Adrenal gland (tissue), 9 donors: ENCODE measurements at regions not wholly inside any gene's neighbourhood (a gene's known extent, or its start where the extent isn't known, plus 50 kb on each side); places are given as distances from the start of the nearest gene placed in this dataset.

Experiments
- DNase-seq, 7 donors: peaks; one replicate each; pipeline ENCODE4 v3.0.0-alpha.2; 2019 to 2020
- H3K27ac ChIP-seq, 5 donors: fragments of 200-600 bp; sonication (generic) in 4 of 5; 1 replicate in 3 of 5; 2 replicates in 2 of 5; pipeline versions ENCODE4 v1.5.1 to v1.8.0; 2016 to 2020; ENCODE audit warnings: mild to moderate bottlenecking in 1 of 5
- H3K27me3 ChIP-seq: fragments of 200-600 bp; 2 replicates; pipeline ENCODE4 v1.8.0; 2021
- H3K36me3 ChIP-seq, 2 donors: fragments of 200-600 bp; replicated peaks in 1 of 2; 1 replicate in 1 of 2; 2 replicates in 1 of 2; pipeline versions ENCODE4 v1.5.1 to v1.8.0; 2018 to 2022
- H3K4me1 ChIP-seq, 2 donors: fragments of 200-600 bp; replicated peaks in 1 of 2; 1 replicate in 1 of 2; 2 replicates in 1 of 2; pipeline versions ENCODE4 v1.5.1 to v1.8.0; 2018 to 2021
- H3K4me3 ChIP-seq, 4 donors: fragments of 200-600 bp; sonication (generic) in 3 of 4; one replicate each; pipeline ENCODE4 v1.5.1; 2016 to 2018
- H3K9me3 ChIP-seq, 3 donors: fragments of 200-600 bp; sonication (generic) in 1 of 3; replicated peaks in 1 of 3; 1 replicate in 2 of 3; 2 replicates in 1 of 3; pipeline versions ENCODE4 v1.5.1 to v1.8.0; 2016 to 2021
- CTCF ChIP-seq, 6 experiments: fragments of 450-650 bp in 4 of 6; fragments of 200-600 bp in 2 of 6; sonication (generic) in 1 of 6; IDR thresholded peaks; 1 replicate in 5 of 6; 2 replicates in 1 of 6; pipeline versions ENCODE4 v1.5.1 to v1.8.0; 2016 to 2021; ENCODE audit warnings: antibody characterized with exemption in 6 of 6, mild to moderate bottlenecking in 2 of 6, moderate library complexity in 1 of 6
- POLR2A ChIP-seq, 2 donors: fragments of 450-650 bp; IDR thresholded peaks; one replicate each; pipeline ENCODE4 v1.6.1; 2017; ENCODE audit warnings: antibody characterized with exemption in 2 of 2, mild to moderate bottlenecking in 2 of 2, moderate library complexity in 1 of 2
- WGBS, 4 donors: extraction: QIAGEN DNeasy Blood & Tissue Kit in 2 of 4; methylation state at CpG; one replicate each; pipeline versions ENCODE4 v1.1.5 to v1.1.7; 2013 to 2017; 5-methylcytosine and 5-hydroxymethylcytosine counted together
- intact Hi-C, 2 donors: fragments of 100-400 bp; cut with DNase I; formaldehyde crosslinking; loops; one replicate each; pipeline versions ENCODE4 v1.14.1 to v1.15.0; 2022 to 2023
- donor health status: healthy with polysubstance abuse.
- donor health status: Bipolar disorder and iron deficiency.
- donor health status: DM: yes; HTN: yes; CAD: no.
- donor health status: DM: no; HTN: no; CAD: no.
- donor health status: DM: no; HTN: no; CAD: no.

DNA sequence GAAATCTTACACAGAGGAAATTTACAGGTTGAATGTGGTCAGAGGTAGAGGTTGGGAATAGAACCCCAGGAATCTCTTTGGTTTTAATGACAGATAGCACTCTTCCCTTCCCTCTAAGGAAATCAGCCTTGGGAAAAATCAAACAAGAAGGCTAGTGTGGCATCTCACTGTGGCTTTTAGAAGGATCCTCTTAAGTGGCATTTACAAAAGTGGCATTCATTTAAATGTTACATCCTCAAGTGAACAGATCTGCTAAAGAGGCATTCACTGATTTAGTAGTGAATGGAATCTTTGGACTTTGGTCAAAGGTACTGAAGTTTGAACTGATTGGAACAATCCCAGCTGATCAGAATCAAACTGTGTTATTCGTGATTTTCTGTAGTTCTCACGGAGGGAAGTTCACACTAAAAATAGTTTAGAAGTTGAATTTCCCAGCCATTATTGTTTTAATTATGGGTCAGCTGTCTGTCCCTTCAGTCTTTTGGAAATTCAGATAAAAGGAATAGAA, 136.5 kb upstream of the FN1 start:
- H3K9me3 ChIP-seq = no peaks in the 10 kb centered on the region
- intact Hi-C loops = no loop called here
- 61 to 77% (median 70%) methylated on average over 2 of the region's 2 CpGs for WGBS, 4 donors
- H3K27me3 ChIP-seq = no peaks in the 10 kb centered on the region
- no peaks in the 10 kb centered on the region for H3K4me1 ChIP-seq
- H3K36me3 ChIP-seq = no peaks in the 10 kb centered on the region
- H3K4me3 ChIP-seq = no peak overlapping the region
- DNase-seq = no peak
- TF ChIP-seq POLR2A (IDR thresholded peaks at IDR 0.05) (no peak), CTCF (IDR thresholded peaks at IDR 0.05) (no peak)
- no peak overlapping the region for H3K27ac ChIP-seq

- no peak for DNase-seq
- no peaks in the 10 kb centered on the region for H3K4me1 ChIP-seq
- no peaks in the 10 kb centered on the region for H3K9me3 ChIP-seq
- H3K4me3 ChIP-seq = no peak overlapping the region
- no peaks in the 10 kb centered on the region for H3K27me3 ChIP-seq
- H3K36me3 ChIP-seq = no peaks in the 10 kb centered on the region
- WGBS, 4 donors = 46 to 58% (median 53%) methylated on average over 1 of the region's 1 CpG
- TF ChIP-seq POLR2A (IDR thresholded peaks at IDR 0.05) = no peak
- TF ChIP-seq CTCF (IDR thresholded peaks at IDR 0.05) = no peak
- H3K27ac ChIP-seq = no peak overlapping the region
- intact Hi-C loops = no loop called here
Measured at GRCh38 chr2:215571689-215572088, 135.8 kb upstream of the FN1 start.

DNA sequence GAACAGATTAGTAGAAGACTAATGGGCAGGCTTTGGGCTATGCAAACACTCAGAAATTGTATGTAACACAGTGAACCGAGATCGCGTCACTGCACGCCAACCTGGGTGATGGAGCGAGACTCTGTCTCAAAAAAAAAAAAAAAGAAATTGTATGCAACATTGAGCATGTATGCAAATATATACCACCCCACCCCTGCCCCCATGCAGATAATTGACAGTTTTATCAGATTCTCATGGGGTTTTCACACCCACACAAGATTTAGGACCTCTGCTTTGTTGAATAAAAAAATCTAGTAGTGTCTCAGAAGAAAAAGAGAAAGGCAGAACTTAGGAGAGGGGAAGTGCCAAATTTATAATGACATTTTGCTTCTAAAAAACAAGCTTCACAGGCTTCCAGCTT, 131.6 kb upstream of the FN1 start:
- no peak for DNase-seq
- Histone ChIP-seq H3K36me3 (no peaks in the 10 kb centered on the region), H3K27me3 (no peaks in the 10 kb centered on the region), H3K27ac (no peak overlapping the region), H3K9me3 (no peaks in the 10 kb centered on the region), H3K4me3 (no peak overlapping the region), H3K4me1 (no peaks in the 10 kb centered on the region)
- intact Hi-C loops = no loop called here
- no peak for TF ChIP-seq CTCF (IDR thresholded peaks at IDR 0.05)
- TF ChIP-seq POLR2A (IDR thresholded peaks at IDR 0.05) = no peak
- 95 to 98% (median 97%) methylated on average over 5 of the region's 5 CpGs for WGBS, 4 donors

- TF ChIP-seq POLR2A (IDR thresholded peaks at IDR 0.05) = no peak
- TF ChIP-seq CTCF (IDR thresholded peaks at IDR 0.05) = no peak
- H3K27ac ChIP-seq = no peak overlapping the region
Measured at GRCh38 chr2:215565897-215566296, 130.0 kb upstream of the FN1 start.

More at GRCh38 chr2:215565897-215566296, 130.0 kb upstream of the FN1 start:
- 86 to 95% (median 90%) methylated on average over 2 of the region's 2 CpGs for WGBS, 4 donors
- DNase-seq = no peak
- no peaks in the 10 kb centered on the region for H3K27me3 ChIP-seq
- no peak overlapping the region for H3K4me3 ChIP-seq
- no peaks in the 10 kb centered on the region for H3K36me3 ChIP-seq
- no peaks in the 10 kb centered on the region for H3K4me1 ChIP-seq
- H3K9me3 ChIP-seq = no peaks in the 10 kb centered on the region
- intact Hi-C loops = no loop called here
